Right lobe of liver (tissue), 6 donors: ENCODE measurements at regions not wholly inside any gene's neighbourhood (a gene's known extent, or its start where the extent isn't known, plus 50 kb on each side); places are given as distances from the start of the nearest gene placed in this dataset.

Experiments
- ATAC-seq, 4 donors: fragments of 200-7000 bp; cut with Tn5 transposase; one replicate each; pipeline ENCODE4 v1.9.1; 2020; ENCODE audit warnings: mild to moderate bottlenecking in 4 of 4, moderate library complexity in 4 of 4
- DNase-seq, 3 donors: peaks; one replicate each; pipeline ENCODE4 v3.0.0-alpha.2; 2020
- H3K27ac ChIP-seq, 3 donors: fragments of 200-600 bp; one replicate each; pipeline ENCODE4 v1.8.0; 2022
- H3K27me3 ChIP-seq, 2 donors: fragments of 200-600 bp; one replicate each; pipeline ENCODE4 v1.8.0; 2022
- H3K36me3 ChIP-seq, 4 donors: fragments of 200-600 bp; sonication (generic) in 1 of 4; one replicate each; pipeline versions ENCODE4 v1.5.1 to v1.8.0; 2017 to 2022; ENCODE audit warnings: control low read depth in 1 of 4
- H3K4me1 ChIP-seq, 4 donors: fragments of 200-600 bp; sonication (generic) in 1 of 4; one replicate each; pipeline versions ENCODE4 v1.5.1 to v1.8.0; 2017 to 2022; ENCODE audit warnings: control low read depth in 1 of 4
- H3K4me3 ChIP-seq, 3 donors: fragments of 200-600 bp; one replicate each; pipeline ENCODE4 v1.8.0; 2022
- H3K9me3 ChIP-seq, 4 donors: fragments of 200-600 bp; sonication (generic) in 1 of 4; one replicate each; pipeline versions ENCODE4 v1.5.1 to v1.8.0; 2017 to 2022; ENCODE audit warnings: control low read depth in 1 of 4
- POLR2A ChIP-seq: fragments of 450-650 bp; IDR thresholded peaks from one replicate; pipeline ENCODE4 v1.6.1; 2017; ENCODE audit warnings: antibody characterized with exemption, mild to moderate bottlenecking
- WGBS: methylation state at CpG from one replicate; pipeline ENCODE4 v1.1.6; 2018; ENCODE audit warnings: low coverage, low lambda C conversion rate; ENCODE audit not compliant: insufficient coverage; ENCODE audit errors: missing lambda C conversion rate; 5-methylcytosine and 5-hydroxymethylcytosine counted together
- intact Hi-C, 2 donors: fragments of 100-400 bp; cut with DNase I; formaldehyde crosslinking; loops; one replicate each; pipeline versions ENCODE4 v1.11.2 to v1.14.1; 2022
- TF ChIP-seq, protein P1 (sequence below), 4 donors: fragments of 200-600 bp in 3 of 4; fragments of 450-650 bp in 1 of 4; IDR thresholded peaks; one replicate each; pipeline versions ENCODE4 v1.5.1 to v1.8.0; 2016 to 2022; ENCODE audit warnings: antibody characterized with exemption in 4 of 4, mild to moderate bottlenecking in 2 of 4
- donor health status: DM: no; HTN: yes; CAD: no.
- donor health status: DM: no; HTN: no; CAD: no.
- donor health status: DM: no; HTN: no; CAD: no.
- donor health status: DM: no; HTN: yes; CAD: no.
- donor health status: DM: no; HTN: yes; CAD: no.

DNA sequence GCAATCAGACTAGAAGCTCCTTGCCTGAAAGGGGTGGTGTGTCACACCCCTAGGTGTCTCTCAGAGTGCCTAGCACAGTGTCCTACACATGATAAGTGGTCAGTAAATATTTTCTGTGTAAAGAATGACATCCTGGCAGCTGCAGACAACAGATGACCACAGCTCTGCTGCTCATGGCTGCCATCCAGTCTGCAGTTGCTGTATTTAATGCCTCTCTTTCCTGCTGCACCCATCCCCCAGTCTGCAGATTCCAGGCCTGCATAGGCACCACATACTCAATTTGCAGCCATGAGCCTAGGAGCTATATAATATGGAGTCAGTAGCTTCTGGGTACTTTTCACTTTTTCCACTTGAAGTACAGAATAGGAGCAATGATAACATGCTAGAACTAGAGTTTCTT lies 94.9 kb upstream of the NR4A3 start:
- Histone ChIP-seq H3K36me3 (no peaks in the 10 kb centered on the region), H3K27ac (no peak overlapping the region), H3K27me3 (no peaks in the 10 kb centered on the region), H3K4me1 (no peaks in the 10 kb centered on the region), H3K9me3 (no peaks in the 10 kb centered on the region), H3K4me3 (no peak overlapping the region)
- no peak for ATAC-seq
- DNase-seq = no peak
- intact Hi-C loops = no loop called here
- TF ChIP-seq, protein P1, sequence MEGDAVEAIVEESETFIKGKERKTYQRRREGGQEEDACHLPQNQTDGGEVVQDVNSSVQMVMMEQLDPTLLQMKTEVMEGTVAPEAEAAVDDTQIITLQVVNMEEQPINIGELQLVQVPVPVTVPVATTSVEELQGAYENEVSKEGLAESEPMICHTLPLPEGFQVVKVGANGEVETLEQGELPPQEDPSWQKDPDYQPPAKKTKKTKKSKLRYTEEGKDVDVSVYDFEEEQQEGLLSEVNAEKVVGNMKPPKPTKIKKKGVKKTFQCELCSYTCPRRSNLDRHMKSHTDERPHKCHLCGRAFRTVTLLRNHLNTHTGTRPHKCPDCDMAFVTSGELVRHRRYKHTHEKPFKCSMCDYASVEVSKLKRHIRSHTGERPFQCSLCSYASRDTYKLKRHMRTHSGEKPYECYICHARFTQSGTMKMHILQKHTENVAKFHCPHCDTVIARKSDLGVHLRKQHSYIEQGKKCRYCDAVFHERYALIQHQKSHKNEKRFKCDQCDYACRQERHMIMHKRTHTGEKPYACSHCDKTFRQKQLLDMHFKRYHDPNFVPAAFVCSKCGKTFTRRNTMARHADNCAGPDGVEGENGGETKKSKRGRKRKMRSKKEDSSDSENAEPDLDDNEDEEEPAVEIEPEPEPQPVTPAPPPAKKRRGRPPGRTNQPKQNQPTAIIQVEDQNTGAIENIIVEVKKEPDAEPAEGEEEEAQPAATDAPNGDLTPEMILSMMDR (IDR thresholded peaks at IDR 0.05) = no peak
- TF ChIP-seq POLR2A = no peak

DNA sequence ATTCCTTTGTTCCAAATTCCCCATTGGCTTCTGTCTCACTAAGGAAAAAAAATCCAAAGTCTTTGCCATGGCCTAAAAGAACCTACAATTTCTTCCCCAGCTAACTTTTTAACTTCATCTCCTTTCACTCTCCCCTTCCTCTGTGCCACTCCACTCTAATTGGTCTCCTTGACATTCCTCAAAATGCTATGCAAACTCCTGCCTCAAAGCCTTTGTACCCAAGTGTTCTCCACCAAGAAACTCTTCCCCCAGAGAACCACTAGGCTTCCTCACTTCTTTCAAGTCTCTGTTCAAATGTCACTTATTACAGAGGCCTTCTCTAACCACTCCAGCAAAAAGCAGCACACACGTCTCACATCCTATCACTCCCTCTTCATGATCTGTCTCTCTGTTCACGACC lies 91.6 kb upstream of the NR4A3 start:
- no peak for ATAC-seq
- WGBS = 61% methylated on average over 2 of the region's 2 CpGs
- Histone ChIP-seq H3K9me3 (no peaks in the 10 kb centered on the region), H3K4me3 (no peak overlapping the region), H3K4me1 (no peaks in the 10 kb centered on the region), H3K27ac (no peak overlapping the region), H3K27me3 (no peaks in the 10 kb centered on the region), H3K36me3 (no peaks in the 10 kb centered on the region)
- intact Hi-C loops = no loop called here
- DNase-seq = no peak
- TF ChIP-seq, protein P1 (IDR thresholded peaks at IDR 0.05) = no peak
- TF ChIP-seq POLR2A = no peak

DNA sequence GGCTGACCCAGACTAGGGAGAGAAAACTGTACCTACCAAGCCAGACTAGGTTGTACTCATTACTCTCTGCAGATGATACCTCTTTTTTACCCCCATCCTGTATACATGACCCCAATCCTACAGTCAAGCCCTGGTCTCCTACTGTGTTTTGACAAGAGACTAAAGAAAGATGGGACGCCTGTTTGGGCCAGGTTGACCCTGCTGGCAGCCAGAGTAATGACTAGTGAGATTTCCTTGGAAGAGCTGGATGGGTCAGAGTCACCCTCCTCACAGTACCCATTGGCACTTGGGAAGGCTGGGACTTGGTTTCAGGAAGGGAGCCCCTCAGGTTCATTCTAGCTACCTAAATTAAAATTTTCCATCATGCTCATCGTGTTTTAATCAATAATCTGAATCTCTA lies 89.7 kb upstream of the NR4A3 start:
- H3K4me1 ChIP-seq = no peaks in the 10 kb centered on the region
- no peak overlapping the region for H3K27ac ChIP-seq
- WGBS = 77% methylated on average over 2 of the region's 2 CpGs
- no peak for TF ChIP-seq POLR2A
- TF ChIP-seq, protein P1 (IDR thresholded peaks at IDR 0.05) = no peak
- H3K9me3 ChIP-seq = no peaks in the 10 kb centered on the region
- H3K4me3 ChIP-seq = no peak overlapping the region
- DNase-seq (no peak), ATAC-seq (no peak)
- intact Hi-C loops = no loop called here
- no peaks in the 10 kb centered on the region for H3K36me3 ChIP-seq
- H3K27me3 ChIP-seq = no peaks in the 10 kb centered on the region

DNA sequence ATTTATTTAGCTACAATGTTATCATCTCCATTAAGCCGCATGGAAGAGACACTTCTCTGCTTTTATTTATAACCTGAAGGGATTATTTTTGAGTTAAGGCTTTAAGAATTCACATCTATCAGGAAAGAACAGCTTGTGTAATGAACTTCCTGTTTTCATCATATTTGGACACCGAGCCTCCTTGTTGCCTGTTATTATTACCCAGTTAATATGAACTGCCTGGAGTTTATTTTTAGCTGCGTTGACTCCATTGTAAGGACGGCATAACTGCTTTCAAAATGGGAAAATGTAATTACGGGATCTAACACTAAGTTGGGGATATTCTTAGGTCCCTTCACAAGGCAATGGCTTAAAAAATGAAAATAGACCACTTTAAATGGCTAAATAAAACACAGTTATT lies 89.0 kb upstream of the NR4A3 start:
- no peak for DNase-seq
- no peaks in the 10 kb centered on the region for H3K9me3 ChIP-seq
- 31% methylated on average over 5 of the region's 5 CpGs for WGBS
- no peak overlapping the region for H3K4me3 ChIP-seq
- H3K27me3 ChIP-seq = no peaks in the 10 kb centered on the region
- peak; percentile 54 to 78 (median 72) for ATAC-seq
- no peaks in the 10 kb centered on the region for H3K4me1 ChIP-seq
- intact Hi-C loops = no loop called here
- peak overlapping the region in 2 of 3 donors; percentile 11 to 18 for H3K27ac ChIP-seq
- no peaks in the 10 kb centered on the region for H3K36me3 ChIP-seq
- TF ChIP-seq, protein P1 (IDR thresholded peaks at IDR 0.05) = no peak
- TF ChIP-seq POLR2A = no peak

DNA sequence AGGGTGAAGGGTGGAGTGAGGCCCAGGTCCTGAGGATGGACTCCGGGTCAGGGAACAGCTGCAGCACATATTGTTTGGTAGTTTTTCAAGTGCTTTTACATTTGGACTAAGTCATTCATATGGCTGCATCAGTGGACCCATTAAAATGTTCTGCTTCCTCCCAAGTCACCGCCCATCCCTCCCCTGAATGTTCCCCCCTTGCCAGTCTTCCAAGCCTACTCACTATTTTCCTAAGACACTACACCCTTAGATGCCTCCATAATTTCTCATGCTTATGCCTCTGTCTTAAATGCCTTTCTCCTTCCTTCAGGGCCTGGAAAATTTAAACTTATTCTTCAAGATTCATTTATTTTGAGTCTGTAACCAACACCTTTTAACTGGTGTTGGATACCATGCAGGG lies 86.6 kb upstream of the NR4A3 start:
- no peak for TF ChIP-seq POLR2A
- TF ChIP-seq, protein P1 (IDR thresholded peaks at IDR 0.05) = no peak
- intact Hi-C loops = no loop called here
- Histone ChIP-seq H3K27ac (no peak overlapping the region), H3K27me3 (no peaks in the 10 kb centered on the region), H3K9me3 (no peaks in the 10 kb centered on the region), H3K4me1 (no peaks in the 10 kb centered on the region), H3K4me3 (no peak overlapping the region), H3K36me3 (no peaks in the 10 kb centered on the region)
- DNase-seq (no peak), ATAC-seq (no peak)
- 83% methylated on average over 1 of the region's 2 CpGs for WGBS
